ENCODE measurements at regions not wholly inside any gene's neighbourhood (a gene's known extent, or its start where the extent isn't known, plus 50 kb on each side); places are given as distances from the start of the nearest gene placed in this dataset.
A peak's percentile ranks its signal among the peaks of the same experiment; 100 is the strongest.

- Histone ChIP-seq H3K4me1 (ENCODE audit: control insufficient read depth, insufficient read depth, low read length) (no peaks in the 10 kb centered on the region), H3K27me3 (ENCODE audit: control insufficient read depth in 1 of 2, insufficient read depth in 2 of 2, low read length in 2 of 2) (no peaks in the 10 kb centered on the region), H3K4me3 (ENCODE audit: low read length in 2 of 2) (no peak overlapping the region), H3K27ac (ENCODE audit: low read length) (no peak overlapping the region), H3K36me3 (ENCODE audit: control insufficient read depth in 2 of 2, insufficient read depth in 2 of 2, low read length in 2 of 2) (no peaks in the 10 kb centered on the region), H3K9ac (ENCODE audit: low read length in 2 of 2) (no peak overlapping the region), H3K9me3 (ENCODE audit: control insufficient read depth in 2 of 2, low read length in 2 of 2) (no peaks in the 10 kb centered on the region)
Observed at GRCh38 chr7:47148536-47149207, 433.2 kb downstream of the TNS3 start.

- Histone ChIP-seq H3K27ac (ENCODE audit: low read length) (no peak overlapping the region), H3K27me3 (ENCODE audit: control insufficient read depth in 1 of 2, insufficient read depth in 2 of 2, low read length in 2 of 2) (no peaks in the 10 kb centered on the region)
Observed at GRCh38 chr7:47147213-47147631, 434.7 kb downstream of the TNS3 start.

GRCh38 chr7:47145982-47146381 lies 435.9 kb downstream of the TNS3 start:
- Histone ChIP-seq H3K27me3 (ENCODE audit: control insufficient read depth in 1 of 2, insufficient read depth in 2 of 2, low read length in 2 of 2) (no peaks in the 10 kb centered on the region), H3K4me1 (ENCODE audit: control insufficient read depth, insufficient read depth, low read length) (no peaks in the 10 kb centered on the region), H3K9ac (ENCODE audit: low read length in 2 of 2) (no peak overlapping the region), H3K27ac (ENCODE audit: low read length) (no peak overlapping the region), H3K9me3 (ENCODE audit: control insufficient read depth in 2 of 2, low read length in 2 of 2) (no peaks in the 10 kb centered on the region), H3K36me3 (ENCODE audit: control insufficient read depth in 2 of 2, insufficient read depth in 2 of 2, low read length in 2 of 2) (no peaks in the 10 kb centered on the region), H3K4me3 (ENCODE audit: low read length in 2 of 2) (no peak overlapping the region)

More at GRCh38 chr7:47147213-47147631, 434.7 kb downstream of the TNS3 start:
- Histone ChIP-seq H3K4me1 (ENCODE audit: control insufficient read depth, insufficient read depth, low read length) (no peaks in the 10 kb centered on the region), H3K9ac (ENCODE audit: low read length in 2 of 2) (no peak overlapping the region), H3K4me3 (ENCODE audit: low read length in 2 of 2) (no peak overlapping the region), H3K36me3 (ENCODE audit: control insufficient read depth in 2 of 2, insufficient read depth in 2 of 2, low read length in 2 of 2) (no peaks in the 10 kb centered on the region), H3K9me3 (ENCODE audit: control insufficient read depth in 2 of 2, low read length in 2 of 2) (no peaks in the 10 kb centered on the region)

GRCh38 chr7:47145186-47145725 lies 436.7 kb downstream of the TNS3 start:
- Histone ChIP-seq H3K4me3 (ENCODE audit: low read length in 2 of 2) (no peak overlapping the region), H3K4me1 (ENCODE audit: control insufficient read depth, insufficient read depth, low read length) (no peaks in the 10 kb centered on the region), H3K27me3 (ENCODE audit: control insufficient read depth in 1 of 2, insufficient read depth in 2 of 2, low read length in 2 of 2) (no peaks in the 10 kb centered on the region), H3K9me3 (ENCODE audit: control insufficient read depth in 2 of 2, low read length in 2 of 2) (no peaks in the 10 kb centered on the region), H3K36me3 (ENCODE audit: control insufficient read depth in 2 of 2, insufficient read depth in 2 of 2, low read length in 2 of 2) (no peaks in the 10 kb centered on the region), H3K27ac (ENCODE audit: low read length) (no peak overlapping the region), H3K9ac (ENCODE audit: low read length in 2 of 2) (no peak overlapping the region)

GRCh38 chr7:47143339-47143738 lies 438.6 kb downstream of the TNS3 start:
- H3K9ac ChIP-seq (ENCODE audit: low read length in 2 of 2), result no peak overlapping the region
- no peaks in the 10 kb centered on the region for H3K9me3 ChIP-seq (ENCODE audit: control insufficient read depth in 2 of 2, low read length in 2 of 2)
- no peaks in the 10 kb centered on the region for H3K36me3 ChIP-seq (ENCODE audit: control insufficient read depth in 2 of 2, insufficient read depth in 2 of 2, low read length in 2 of 2)
- H3K4me1 ChIP-seq (ENCODE audit: control insufficient read depth, insufficient read depth, low read length), result no peaks in the 10 kb centered on the region
- no peak overlapping the region for H3K4me3 ChIP-seq (ENCODE audit: low read length in 2 of 2)
- no peaks in the 10 kb centered on the region for H3K27me3 ChIP-seq (ENCODE audit: control insufficient read depth in 1 of 2, insufficient read depth in 2 of 2, low read length in 2 of 2)
- H3K27ac ChIP-seq (ENCODE audit: low read length), result no peak overlapping the region

GRCh38 chr7:47142867-47143175 lies 439.1 kb downstream of the TNS3 start:
- Histone ChIP-seq H3K9ac (ENCODE audit: low read length in 2 of 2) (no peak overlapping the region), H3K27ac (ENCODE audit: low read length) (no peak overlapping the region), H3K4me3 (ENCODE audit: low read length in 2 of 2) (no peak overlapping the region), H3K36me3 (ENCODE audit: control insufficient read depth in 2 of 2, insufficient read depth in 2 of 2, low read length in 2 of 2) (no peaks in the 10 kb centered on the region), H3K9me3 (ENCODE audit: control insufficient read depth in 2 of 2, low read length in 2 of 2) (no peaks in the 10 kb centered on the region), H3K27me3 (ENCODE audit: control insufficient read depth in 1 of 2, insufficient read depth in 2 of 2, low read length in 2 of 2) (no peaks in the 10 kb centered on the region), H3K4me1 (ENCODE audit: control insufficient read depth, insufficient read depth, low read length) (no peaks in the 10 kb centered on the region)

GRCh38 chr7:47142169-47142866 lies 439.6 kb downstream of the TNS3 start:
- H3K27ac ChIP-seq (ENCODE audit: low read length), result no peak overlapping the region
- H3K4me1 ChIP-seq (ENCODE audit: control insufficient read depth, insufficient read depth, low read length), result no peaks in the 10 kb centered on the region

GRCh38 chr7:47132471-47132870 lies 449.4 kb downstream of the TNS3 start:
- Histone ChIP-seq H3K27me3 (ENCODE audit: control insufficient read depth in 1 of 2, insufficient read depth in 2 of 2, low read length in 2 of 2) (no peaks in the 10 kb centered on the region), H3K27ac (ENCODE audit: low read length) (no peak overlapping the region), H3K36me3 (ENCODE audit: control insufficient read depth in 2 of 2, insufficient read depth in 2 of 2, low read length in 2 of 2) (no peaks in the 10 kb centered on the region), H3K4me1 (ENCODE audit: control insufficient read depth, insufficient read depth, low read length) (no peaks in the 10 kb centered on the region), H3K9ac (ENCODE audit: low read length in 2 of 2) (no peak overlapping the region), H3K4me3 (ENCODE audit: low read length in 2 of 2) (no peak overlapping the region), H3K9me3 (ENCODE audit: control insufficient read depth in 2 of 2, low read length in 2 of 2) (no peaks in the 10 kb centered on the region)

More at GRCh38 chr7:47142169-47142866, 439.6 kb downstream of the TNS3 start:
- Histone ChIP-seq H3K27me3 (ENCODE audit: control insufficient read depth in 1 of 2, insufficient read depth in 2 of 2, low read length in 2 of 2) (no peaks in the 10 kb centered on the region), H3K9me3 (ENCODE audit: control insufficient read depth in 2 of 2, low read length in 2 of 2) (no peaks in the 10 kb centered on the region), H3K36me3 (ENCODE audit: control insufficient read depth in 2 of 2, insufficient read depth in 2 of 2, low read length in 2 of 2) (no peaks in the 10 kb centered on the region), H3K9ac (ENCODE audit: low read length in 2 of 2) (no peak overlapping the region), H3K4me3 (ENCODE audit: low read length in 2 of 2) (no peak overlapping the region)

GRCh38 chr7:47128700-47129099 lies 453.2 kb downstream of the TNS3 start:
- no peak overlapping the region for H3K27ac ChIP-seq (ENCODE audit: low read length)
- no peak overlapping the region for H3K4me3 ChIP-seq (ENCODE audit: low read length in 2 of 2)
- H3K36me3 ChIP-seq (ENCODE audit: control insufficient read depth in 2 of 2, insufficient read depth in 2 of 2, low read length in 2 of 2), result no peaks in the 10 kb centered on the region
- H3K9me3 ChIP-seq (ENCODE audit: control insufficient read depth in 2 of 2, low read length in 2 of 2), result no peaks in the 10 kb centered on the region
- H3K27me3 ChIP-seq (ENCODE audit: control insufficient read depth in 1 of 2, insufficient read depth in 2 of 2, low read length in 2 of 2), result no peaks in the 10 kb centered on the region
- H3K4me1 ChIP-seq (ENCODE audit: control insufficient read depth, insufficient read depth, low read length), result no peaks in the 10 kb centered on the region
- H3K9ac ChIP-seq (ENCODE audit: low read length in 2 of 2), result no peak overlapping the region

GRCh38 chr7:47125529-47125928 lies 456.4 kb downstream of the TNS3 start:
- Histone ChIP-seq H3K4me3 (ENCODE audit: low read length in 2 of 2) (no peak overlapping the region), H3K9me3 (ENCODE audit: control insufficient read depth in 2 of 2, low read length in 2 of 2) (no peaks in the 10 kb centered on the region), H3K36me3 (ENCODE audit: control insufficient read depth in 2 of 2, insufficient read depth in 2 of 2, low read length in 2 of 2) (no peaks in the 10 kb centered on the region), H3K9ac (ENCODE audit: low read length in 2 of 2) (no peak overlapping the region), H3K27me3 (ENCODE audit: control insufficient read depth in 1 of 2, insufficient read depth in 2 of 2, low read length in 2 of 2) (no peaks in the 10 kb centered on the region), H3K27ac (ENCODE audit: low read length) (no peak overlapping the region), H3K4me1 (ENCODE audit: control insufficient read depth, insufficient read depth, low read length) (no peaks in the 10 kb centered on the region)

GRCh38 chr7:47119261-47119865 lies 462.5 kb downstream of the TNS3 start:
- peaks cover 8% of the 10 kb centered on the region for H3K4me1 ChIP-seq (ENCODE audit: control insufficient read depth, insufficient read depth, low read length)
- H3K27me3 ChIP-seq (ENCODE audit: control insufficient read depth in 1 of 2, insufficient read depth in 2 of 2, low read length in 2 of 2), result no peaks in the 10 kb centered on the region
- H3K27ac ChIP-seq (ENCODE audit: low read length), result peak overlapping the region; percentile 58
- no peak overlapping the region for H3K4me3 ChIP-seq (ENCODE audit: low read length in 2 of 2)
- no peak overlapping the region for H3K9ac ChIP-seq (ENCODE audit: low read length in 2 of 2)
- no peaks in the 10 kb centered on the region for H3K36me3 ChIP-seq (ENCODE audit: control insufficient read depth in 2 of 2, insufficient read depth in 2 of 2, low read length in 2 of 2)
- no peaks in the 10 kb centered on the region for H3K9me3 ChIP-seq (ENCODE audit: control insufficient read depth in 2 of 2, low read length in 2 of 2)
